ENCODE measurements at regions not wholly inside any gene's neighbourhood (a gene's known extent, or its start where the extent isn't known, plus 50 kb on each side); places are given as distances from the start of the nearest gene placed in this dataset.
"Not testable (repeated sequence)": the region's sequence is repeated elsewhere in the genome, so short reads cannot be mapped to it uniquely, and the experiment has no call there.

- no peak for DNase-seq
Measured at GRCh38 chr11:134864968-134865305, 452.9 kb upstream of the B3GAT1 start.

- DNase-seq: no peak
Measured at GRCh38 chr11:134864233-134864967, 452.4 kb upstream of the B3GAT1 start.

GRCh38 chr11:134863294-134863693 is 451.3 kb upstream of the B3GAT1 start:
- no peak for DNase-seq

GRCh38 chr11:134862587-134863195 is 450.6 kb upstream of the B3GAT1 start:
- no peak for DNase-seq

GRCh38 chr11:134862105-134862502 is 450.1 kb upstream of the B3GAT1 start:
- DNase-seq: no peak

- no peak for DNase-seq
Measured at GRCh38 chr11:134861490-134862104, 449.6 kb upstream of the B3GAT1 start.

GRCh38 chr11:134858783-134859480 is 446.9 kb upstream of the B3GAT1 start:
- DNase-seq: no peak

GRCh38 chr11:134857035-134857434 is 445.0 kb upstream of the B3GAT1 start:
- DNase-seq: no peak

- DNase-seq: no peak
Measured at GRCh38 chr11:134856056-134856971, 444.3 kb upstream of the B3GAT1 start.

GRCh38 chr11:134853992-134854991 is 442.2 kb upstream of the B3GAT1 start:
- DNase-seq: no peak

GRCh38 chr11:134851503-134852224 is 439.6 kb upstream of the B3GAT1 start:
- not testable (repeated sequence) for DNase-seq

GRCh38 chr11:134850566-134850965 is 438.5 kb upstream of the B3GAT1 start:
- DNase-seq: no peak

- DNase-seq: no peak
Measured at GRCh38 chr11:134849833-134850232, 437.8 kb upstream of the B3GAT1 start.

- no peak for DNase-seq
Measured at GRCh38 chr11:134847083-134847715, 435.2 kb upstream of the B3GAT1 start.

GRCh38 chr11:134846328-134847082 is 434.5 kb upstream of the B3GAT1 start:
- DNase-seq: no peak

GRCh38 chr11:134845474-134846327 is 433.7 kb upstream of the B3GAT1 start:
- no peak for DNase-seq

- no peak for DNase-seq
Measured at GRCh38 chr11:134844838-134845237, 432.8 kb upstream of the B3GAT1 start.

- no peak for DNase-seq
Measured at GRCh38 chr11:134843735-134844134, 431.7 kb upstream of the B3GAT1 start.

Data from CD4-positive, alpha-beta T cell treated with Interleukin-17A for 4 hours (primary cell).